PC-9 (cell line): ENCODE measurements at regions not wholly inside any gene's neighbourhood (a gene's known extent, or its start where the extent isn't known, plus 50 kb on each side); places are given as distances from the start of the nearest gene placed in this dataset.
A peak's percentile ranks its signal among the peaks of the same experiment; 100 is the strongest.
"Not testable (repeated sequence)": the region's sequence is repeated elsewhere in the genome, so short reads cannot be mapped to it uniquely, and the experiment has no call there.

Experiments
- BruUV-seq: library from RNA; stranded (reverse); fragments of 400-500 nt; replicated peaks from 2 replicates; lab custom pipeline; 2021; lab: Mats Ljungman, UMichigan
- CTCF ChIA-PET: fragments of 300-600 bp; sonication (Branson Sonifier 250); formaldehyde crosslinking; loops from one replicate; lab custom pipeline; 2022; ENCODE audit warnings: antibody characterized with exemption; lab: Charles Lee
- POLR2A ChIA-PET: fragments of 300-600 bp; sonication (Branson Sonifier 250); formaldehyde crosslinking; loops from one replicate; lab custom pipeline; 2022; ENCODE audit warnings: antibody characterized with exemption; ENCODE audit not compliant: unreplicated experiment; lab: Charles Lee
- DNase-seq, 2 experiments: peaks; one replicate each; pipeline versions ENCODE4 v3.0.0 to v3.0.0-alpha.2; 2015 to 2022; ENCODE audit warnings: mixed read lengths in 1 of 2
- H2AFZ ChIP-seq: fragments of 200-600 bp; sonication (generic); 2 replicates; pipeline ENCODE4 v1.8.1; 2017; ENCODE audit warnings: antibody characterized with exemption
- H3F3A ChIP-seq: fragments of 200-600 bp; sonication (generic); 2 replicates; pipeline ENCODE4 v1.8.1; 2017; ENCODE audit warnings: antibody characterized with exemption, mild to moderate bottlenecking, low read depth; ENCODE audit not compliant: insufficient read depth
- H3K27ac ChIP-seq: fragments of 200-600 bp; sonication (generic); 2 replicates; pipeline ENCODE4 v1.6.1; 2016; ENCODE audit warnings: mixed run types
- H3K27me3 ChIP-seq: fragments of 200-600 bp; sonication (generic); 2 replicates; pipeline ENCODE4 v1.6.1; 2016; ENCODE audit warnings: low read depth, mixed run types; ENCODE audit not compliant: insufficient read depth
- H3K36me3 ChIP-seq: fragments of 200-600 bp; sonication (generic); 2 replicates; pipeline ENCODE4 v1.6.1; 2016; ENCODE audit warnings: low read depth, mixed run types
- H3K4me1 ChIP-seq: fragments of 200-600 bp; sonication (generic); replicated peaks from 2 replicates; pipeline ENCODE4 v1.6.1; 2016; ENCODE audit warnings: mixed run types; ENCODE audit not compliant: insufficient read depth
- H3K4me2 ChIP-seq: fragments of 200-600 bp; sonication (generic); 2 replicates; pipeline ENCODE4 v1.6.1; 2017; ENCODE audit warnings: mixed run types
- H3K4me3 ChIP-seq: fragments of 200-600 bp; sonication (generic); 2 replicates; pipeline ENCODE4 v1.6.1; 2016; ENCODE audit warnings: mixed run types
- H3K79me2 ChIP-seq: fragments of 200-600 bp; sonication (generic); 2 replicates; pipeline ENCODE4 v1.6.1; 2017; ENCODE audit warnings: low read depth, mixed run types
- H3K9me2 ChIP-seq: fragments of 200-600 bp; sonication (generic); 2 replicates; pipeline ENCODE4 v1.8.1; 2017; ENCODE audit warnings: mild to moderate bottlenecking; ENCODE audit not compliant: insufficient read depth
- H3K9me3 ChIP-seq: fragments of 200-600 bp; sonication (generic); 2 replicates; pipeline ENCODE4 v1.8.1; 2016; ENCODE audit warnings: low read depth; ENCODE audit not compliant: insufficient read depth
- H4K20me1 ChIP-seq: fragments of 200-600 bp; sonication (generic); 2 replicates; pipeline ENCODE4 v1.8.1; 2017; ENCODE audit not compliant: insufficient read depth
- CTCF ChIP-seq: fragments of 200-600 bp; sonication (generic); conservative IDR thresholded peaks from 2 replicates; pipeline ENCODE4 v1.6.1; 2017; ENCODE audit warnings: mixed run types, antibody characterized with exemption, mild to moderate bottlenecking, moderate library complexity
- EZH2 ChIP-seq: fragments of 200-600 bp; sonication (generic); IDR thresholded peaks from 2 replicates; pipeline ENCODE4 v1.8.0; 2017; ENCODE audit warnings: antibody characterized with exemption, low read depth
- intact Hi-C: fragments of 100-400 bp; cut with micrococcal nuclease; formaldehyde crosslinking; loops from one replicate; pipeline ENCODE4 v1.10.0; 2022; ENCODE audit not compliant: unreplicated experiment

- POLR2A ChIA-PET: interaction anchor here (0.6 to 2.1 kb wide), 9 partner anchors 9 to 1115 kb away, joined by 3 to 28 read pairs (median 5); no protein-coding TSS in a partner anchor
- Histone ChIP-seq H3K4me2 (peak overlapping the region; percentile 92), H4K20me1 (no peaks in the 10 kb centered on the region), H3F3A (peaks cover 47% of the 10 kb centered on the region), H3K27ac (peak overlapping the region; percentile 96), H2AFZ (no peak overlapping the region), H3K4me3 (peak overlapping the region; percentile 56; the same call in 1 of the 2 replicates), H3K9me2 (no peaks in the 10 kb centered on the region), H3K36me3 (no peaks in the 10 kb centered on the region), H3K9me3 (no peaks in the 10 kb centered on the region), H3K79me2 (no peaks in the 10 kb centered on the region), H3K27me3 (no peaks in the 10 kb centered on the region), H3K4me1 (peaks cover 57% of the 10 kb centered on the region)
- TF ChIP-seq CTCF (no peak), EZH2 (no peak)
- no TSS peak for BruUV-seq
- intact Hi-C loops: no loop called here
- DNase-seq: peak in 1 of 2 experiments; percentile 72
- CTCF ChIA-PET: interaction anchor here (0.6 kb wide), 1 partner anchor 78 kb away, joined by 7 read pairs; no protein-coding TSS in a partner anchor
These were observed 78.5 kb upstream of the CHD2 start for GRCh38 chr15:92821491-92822116.

- POLR2A ChIA-PET: interaction anchor here (0.6 to 1.2 kb wide), 10 partner anchors 9 to 1114 kb away, joined by 3 to 19 read pairs (median 5); no protein-coding TSS in a partner anchor
- Histone ChIP-seq H3K4me3 (no peak overlapping the region), H3K4me2 (peak overlapping the region; percentile 92), H2AFZ (peak overlapping the region; percentile 50), H3K4me1 (peaks cover 54% of the 10 kb centered on the region), H4K20me1 (no peaks in the 10 kb centered on the region), H3K79me2 (no peaks in the 10 kb centered on the region), H3K9me3 (no peaks in the 10 kb centered on the region), H3F3A (peaks cover 47% of the 10 kb centered on the region), H3K27me3 (no peaks in the 10 kb centered on the region), H3K36me3 (no peaks in the 10 kb centered on the region), H3K27ac (peak overlapping the region; percentile 96), H3K9me2 (no peaks in the 10 kb centered on the region)
- no peak for DNase-seq
- CTCF ChIA-PET: interaction anchor here (0.6 kb wide), 1 partner anchor 77 kb away, joined by 7 read pairs; no protein-coding TSS in a partner anchor
- TF ChIP-seq CTCF (no peak), EZH2 (no peak)
- no TSS peak for BruUV-seq
- intact Hi-C loops: no loop called here
These were observed 77.6 kb upstream of the CHD2 start for GRCh38 chr15:92822216-92823144.

DNA sequence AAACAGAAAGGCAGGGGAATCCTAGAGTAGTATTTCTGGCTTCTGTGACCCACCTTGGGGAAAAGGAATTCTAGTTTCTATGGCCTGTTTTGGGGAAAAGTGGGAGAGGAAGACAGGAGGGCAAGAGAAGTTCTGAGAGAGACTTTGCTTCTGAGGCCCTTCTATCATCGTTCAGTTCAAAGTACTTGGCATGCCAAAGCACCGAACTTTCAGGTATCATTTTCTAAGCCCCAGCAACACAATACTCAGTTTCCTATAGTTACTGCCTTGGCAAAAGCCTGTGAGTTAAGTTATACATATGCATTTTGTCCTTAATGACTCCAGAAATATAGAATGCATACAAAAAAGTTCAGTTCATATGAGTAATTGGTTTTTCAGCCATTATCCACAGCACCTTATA is 74.1 kb upstream of the CHD2 start:
- ChIA-PET POLR2A (no interaction called here), CTCF (no interaction called here)
- Histone ChIP-seq H3K79me2 (no peaks in the 10 kb centered on the region), H3K9me3 (no peaks in the 10 kb centered on the region), H2AFZ (no peak overlapping the region), H3K4me3 (no peak overlapping the region), H3K36me3 (no peaks in the 10 kb centered on the region), H4K20me1 (no peaks in the 10 kb centered on the region), H3F3A (peaks cover 25% of the 10 kb centered on the region), H3K27ac (no peak overlapping the region), H3K4me1 (peaks cover 34% of the 10 kb centered on the region), H3K4me2 (no peak overlapping the region), H3K9me2 (no peaks in the 10 kb centered on the region), H3K27me3 (no peaks in the 10 kb centered on the region)
- no TSS peak for BruUV-seq
- DNase-seq: no peak
- intact Hi-C loops: no loop called here
- TF ChIP-seq CTCF (no peak), EZH2 (no peak)

DNA sequence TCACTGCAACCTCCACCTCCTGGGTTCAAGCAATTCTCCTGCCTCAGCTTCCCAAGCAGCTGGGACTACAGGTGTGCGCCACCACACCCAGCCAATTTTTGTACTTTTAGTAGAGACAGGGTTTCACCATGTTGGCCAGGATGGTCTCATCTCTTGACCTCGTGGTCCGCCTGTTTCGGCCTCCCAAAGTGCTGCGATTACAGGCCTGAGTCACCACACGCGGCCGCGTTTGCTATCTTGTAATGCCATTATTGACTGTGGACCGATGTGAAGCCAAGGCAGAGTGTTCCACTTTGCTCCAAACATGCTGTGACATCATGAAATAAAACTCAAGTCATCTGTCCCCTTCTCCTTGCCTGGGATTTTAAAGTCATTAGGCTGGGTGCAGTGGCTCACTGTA is 72.1 kb upstream of the CHD2 start:
- BruUV-seq, H3K27ac ChIP-seq, H3K4me3 ChIP-seq, H2AFZ ChIP-seq, H3K79me2 ChIP-seq, H3K9me2 ChIP-seq, H3K4me2 ChIP-seq, DNase-seq, intact Hi-C loops, POLR2A ChIA-PET, H4K20me1 ChIP-seq, CTCF ChIA-PET, H3K27me3 ChIP-seq, H3K36me3 ChIP-seq, H3K9me3 ChIP-seq: not testable (repeated sequence)
- Histone ChIP-seq H3K4me1 (peaks cover 34% of the 10 kb centered on the region), H3F3A (peaks cover 25% of the 10 kb centered on the region)
